WTC11 (cell line): ENCODE measurements at regions not wholly inside any gene's neighbourhood (a gene's known extent, or its start where the extent isn't known, plus 50 kb on each side); places are given as distances from the start of the nearest gene placed in this dataset.

Experiments
- ATAC-seq: fragments of 200-7000 bp; cut with Tn5 transposase; 2 replicates; pipeline ENCODE4 v1.10.0; 2021; ENCODE audit warnings: mild to moderate bottlenecking, moderate library complexity
- CTCF ChIA-PET: fragments of 300-600 bp; sonication (Branson Sonifier 250); formaldehyde crosslinking; loops from one replicate; lab custom pipeline; 2021; ENCODE audit warnings: antibody characterized with exemption; lab: Charles Lee
- POLR2A ChIA-PET: fragments of 350-600 bp; sonication (Branson Sonifier 250); formaldehyde crosslinking; loops from one replicate; lab custom pipeline; 2021; ENCODE audit warnings: antibody characterized with exemption; lab: Charles Lee
- DNase-seq: peaks from one replicate; pipeline ENCODE4 v3.0.0; 2021; ENCODE audit warnings: low spot score
- H3K27ac Mint-ChIP-seq: 2 replicates; pipeline ENCODE4 v1.8.0; 2021; ENCODE audit warnings: mixed read lengths
- H3K27me3 Mint-ChIP-seq: 2 replicates; pipeline ENCODE4 v1.8.0; 2021; ENCODE audit warnings: low read depth, mild to moderate bottlenecking, moderate library complexity, mixed read lengths
- H3K36me3 Mint-ChIP-seq: 2 replicates; pipeline ENCODE4 v1.8.0; 2021; ENCODE audit warnings: mixed read lengths
- H3K4me1 Mint-ChIP-seq: 2 replicates; pipeline ENCODE4 v1.8.0; 2022; ENCODE audit warnings: mixed read lengths
- H3K4me3 Mint-ChIP-seq: 2 replicates; pipeline ENCODE4 v1.8.0; 2021; ENCODE audit warnings: mild to moderate bottlenecking, moderate library complexity, mixed read lengths
- H3K9me3 Mint-ChIP-seq: 2 replicates; pipeline ENCODE4 v1.8.0; 2021; ENCODE audit warnings: mixed read lengths
- AR ChIP-seq: fragments of 250-450 bp; sonication (Bioruptor Pico); IDR thresholded peaks from 2 replicates; pipeline ENCODE4 v1.9.0; 2021; ENCODE audit warnings: mild to moderate bottlenecking
- ARID4B ChIP-seq: sonication (generic); formaldehyde crosslinking; IDR thresholded peaks from 2 replicates; pipeline ENCODE4 v1.8.0; 2023; ENCODE audit warnings: missing genetic modification reagents, mild to moderate bottlenecking, borderline replicate concordance
- ATF3 ChIP-seq: sonication (generic); formaldehyde crosslinking; conservative IDR thresholded peaks from 2 replicates; pipeline ENCODE4 v1.8.1; 2022; ENCODE audit warnings: mild to moderate bottlenecking, missing genetic modification reagents
- CTCF ChIP-seq: fragments of 200-600 bp; IDR thresholded peaks from 2 replicates; pipeline ENCODE4 v1.8.0; 2022; ENCODE audit warnings: antibody characterized with exemption
- E2F5 ChIP-seq: sonication (generic); formaldehyde crosslinking; IDR thresholded peaks from 2 replicates; pipeline ENCODE4 v1.8.1; 2022; ENCODE audit warnings: mild to moderate bottlenecking, moderate library complexity, missing genetic modification reagents
- FOXK1 ChIP-seq: sonication (generic); formaldehyde crosslinking; IDR thresholded peaks from 2 replicates; pipeline ENCODE4 v1.8.0; 2022; ENCODE audit warnings: mild to moderate bottlenecking, moderate library complexity, missing genetic modification reagents
- GRHL2 ChIP-seq: fragments of 250-450 bp; sonication (Bioruptor Pico); IDR thresholded peaks from 2 replicates; pipeline ENCODE4 v1.8.0; 2022; ENCODE audit warnings: mild to moderate bottlenecking, moderate library complexity; ENCODE audit not compliant: insufficient replicate concordance, severe bottlenecking
- GTF2I ChIP-seq: fragments of 250-450 bp; sonication (Bioruptor Pico); conservative IDR thresholded peaks from 2 replicates; pipeline ENCODE4 v1.4.0; 2021; ENCODE audit warnings: mild to moderate bottlenecking
- HMGA2 ChIP-seq: fragments of 250-450 bp; sonication (Bioruptor Pico); IDR thresholded peaks from 2 replicates; pipeline ENCODE4 v1.4.0; 2021; ENCODE audit warnings: mild to moderate bottlenecking, moderate library complexity
- IRF1 ChIP-seq: sonication (generic); formaldehyde crosslinking; IDR thresholded peaks from 2 replicates; pipeline ENCODE4 v1.8.0; 2023; ENCODE audit warnings: missing genetic modification reagents
- JAZF1 ChIP-seq: fragments of 250-450 bp; sonication (Bioruptor Pico); IDR thresholded peaks from 2 replicates; pipeline ENCODE4 v1.9.0; 2021; ENCODE audit warnings: moderate library complexity, mild to moderate bottlenecking, inconsistent platforms
- NR1H2 ChIP-seq: sonication (generic); formaldehyde crosslinking; IDR thresholded peaks from 2 replicates; pipeline ENCODE4 v1.9.0; 2021; ENCODE audit warnings: mild to moderate bottlenecking, moderate library complexity, missing genetic modification reagents
- SMAD4 ChIP-seq: sonication (generic); formaldehyde crosslinking; IDR thresholded peaks from 2 replicates; pipeline ENCODE4 v1.8.0; 2022; ENCODE audit warnings: mild to moderate bottlenecking, missing genetic modification reagents
- TCF7 ChIP-seq: sonication (generic); formaldehyde crosslinking; IDR thresholded peaks from 2 replicates; pipeline ENCODE4 v1.8.0; 2022; ENCODE audit warnings: mild to moderate bottlenecking, low read depth, missing genetic modification reagents, moderate library complexity
- TEAD1 ChIP-seq: sonication (generic); formaldehyde crosslinking; IDR thresholded peaks from 2 replicates; pipeline ENCODE4 v1.8.0; 2022; ENCODE audit warnings: mild to moderate bottlenecking, missing genetic modification reagents
- ZNF121 ChIP-seq: sonication (generic); formaldehyde crosslinking; IDR thresholded peaks from 2 replicates; pipeline ENCODE4 v1.8.0; 2023; ENCODE audit warnings: missing genetic modification reagents
- ZNF512 ChIP-seq: sonication (generic); formaldehyde crosslinking; IDR thresholded peaks from 2 replicates; pipeline ENCODE4 v1.8.1; 2022; ENCODE audit warnings: missing genetic modification reagents, borderline replicate concordance

- no peak for TF ChIP-seq GRHL2
Measured at GRCh38 chr15:26382444-26383072, 390.3 kb downstream of the GABRB3 start (continued).

- H3K4me1 Mint-ChIP-seq = 0 out of 2 replicates have a peak, but pooled peaks cover 2% of the 10 kb centered on the region
- TF ChIP-seq AR (CRISPR knock-in tag) (no peak), ZNF512 (0 out of 2 replicates have a peak, but pooled peaks have one; percentile 79), JAZF1 (no peak), TCF7 (no peak)
- H3K9me3 Mint-ChIP-seq = peaks cover 37% of the 10 kb centered on the region
- H3K36me3 Mint-ChIP-seq = peaks cover 14% of the 10 kb centered on the region
- no peak overlapping the region for H3K4me3 Mint-ChIP-seq
- H3K27me3 Mint-ChIP-seq = no peaks in the 10 kb centered on the region; the same call in 1 of the 2 replicates
- POLR2A ChIA-PET = no interaction called here
- ATAC-seq = no peak
- CTCF ChIA-PET = no interaction called here
- no peak for DNase-seq
- H3K27ac Mint-ChIP-seq = no peak overlapping the region
Measured at GRCh38 chr15:26378304-26378703, 394.6 kb downstream of the GABRB3 start.

GRCh38 chr15:26376243-26376642 lies 396.6 kb downstream of the GABRB3 start:
- H3K27me3 Mint-ChIP-seq = no peaks in the 10 kb centered on the region; the same call in 1 of the 2 replicates
- no peak for DNase-seq
- no peak overlapping the region for H3K4me3 Mint-ChIP-seq
- peaks cover 37% of the 10 kb centered on the region for H3K9me3 Mint-ChIP-seq
- no peak overlapping the region for H3K27ac Mint-ChIP-seq
- peaks cover 4% of the 10 kb centered on the region; the same call in 1 of the 2 replicates for H3K4me1 Mint-ChIP-seq
- H3K36me3 Mint-ChIP-seq = peaks cover 14% of the 10 kb centered on the region
- ChIA-PET CTCF (no interaction called here), POLR2A (no interaction called here)
- no peak for ATAC-seq
- TF ChIP-seq NR1H2 (CRISPR knock-in tag) (no peak), TEAD1 (CRISPR knock-in tag) (no peak), IRF1 (CRISPR knock-in tag) (no peak), SMAD4 (CRISPR knock-in tag) (no peak), ARID4B (CRISPR knock-in tag) (no peak), GTF2I (CRISPR knock-in tag) (no peak), FOXK1 (no peak), CTCF (no peak), ATF3 (CRISPR knock-in tag) (no peak), E2F5 (CRISPR knock-in tag) (no peak), ZNF121 (no peak), HMGA2 (no peak)
